ENCODE measurements at regions not wholly inside any gene's neighbourhood (a gene's known extent, or its start where the extent isn't known, plus 50 kb on each side); places are given as distances from the start of the nearest gene placed in this dataset.

DNA sequence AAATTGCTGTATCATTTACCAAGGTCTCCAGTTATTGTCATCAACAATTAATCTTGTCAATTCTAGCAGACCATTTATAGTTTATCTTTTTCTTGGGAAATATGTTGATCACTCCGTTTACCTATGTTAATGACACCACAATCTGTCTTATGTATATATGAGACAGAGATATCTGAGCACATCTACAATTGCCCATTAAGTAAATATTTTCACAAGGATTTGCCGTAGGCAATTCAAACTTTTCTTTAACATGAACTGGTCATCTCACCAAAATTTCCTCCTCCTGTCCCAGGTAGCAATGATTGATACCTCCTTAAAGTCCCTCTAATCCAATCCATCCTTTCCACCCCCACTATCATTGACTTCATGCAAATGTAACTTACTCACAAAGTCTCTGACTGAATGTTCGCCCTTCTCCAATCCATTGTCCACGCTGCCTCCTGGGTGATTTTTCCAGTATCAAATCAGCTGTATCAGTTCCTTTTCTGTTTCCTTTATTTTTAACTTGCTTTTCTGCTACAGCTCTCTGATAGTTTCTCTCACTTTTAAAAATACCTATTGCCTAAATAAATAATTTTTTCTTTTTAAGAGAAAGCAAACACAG, 138.3 kb downstream of the GNAT3 start:
- TF ChIP-seq, protein P1, sequence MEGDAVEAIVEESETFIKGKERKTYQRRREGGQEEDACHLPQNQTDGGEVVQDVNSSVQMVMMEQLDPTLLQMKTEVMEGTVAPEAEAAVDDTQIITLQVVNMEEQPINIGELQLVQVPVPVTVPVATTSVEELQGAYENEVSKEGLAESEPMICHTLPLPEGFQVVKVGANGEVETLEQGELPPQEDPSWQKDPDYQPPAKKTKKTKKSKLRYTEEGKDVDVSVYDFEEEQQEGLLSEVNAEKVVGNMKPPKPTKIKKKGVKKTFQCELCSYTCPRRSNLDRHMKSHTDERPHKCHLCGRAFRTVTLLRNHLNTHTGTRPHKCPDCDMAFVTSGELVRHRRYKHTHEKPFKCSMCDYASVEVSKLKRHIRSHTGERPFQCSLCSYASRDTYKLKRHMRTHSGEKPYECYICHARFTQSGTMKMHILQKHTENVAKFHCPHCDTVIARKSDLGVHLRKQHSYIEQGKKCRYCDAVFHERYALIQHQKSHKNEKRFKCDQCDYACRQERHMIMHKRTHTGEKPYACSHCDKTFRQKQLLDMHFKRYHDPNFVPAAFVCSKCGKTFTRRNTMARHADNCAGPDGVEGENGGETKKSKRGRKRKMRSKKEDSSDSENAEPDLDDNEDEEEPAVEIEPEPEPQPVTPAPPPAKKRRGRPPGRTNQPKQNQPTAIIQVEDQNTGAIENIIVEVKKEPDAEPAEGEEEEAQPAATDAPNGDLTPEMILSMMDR (optimal IDR thresholded peaks at IDR 0.05 in 1 of 3, IDR thresholded peaks at IDR 0.05 in 1 of 3, conservative IDR thresholded peaks at IDR 0.05 in 1 of 3; ENCODE audit: extremely low read depth in 1 of 3, insufficient read depth in 2 of 3, low read length in 3 of 3) = no peak
- no peak for TF ChIP-seq EZH2 (IDR thresholded peaks at IDR 0.05; ENCODE audit: low read length)

All from keratinocyte (primary cell).